NAMALWA (cell line): ENCODE measurements at regions not wholly inside any gene's neighbourhood (a gene's known extent, or its start where the extent isn't known, plus 50 kb on each side); places are given as distances from the start of the nearest gene placed in this dataset.
"Not testable (repeated sequence)": the region's sequence is repeated elsewhere in the genome, so short reads cannot be mapped to it uniquely, and the experiment has no call there.

Source experiments
- DNase-seq: peaks from one replicate; pipeline ENCODE4 v3.0.0-alpha.2; 2015; ENCODE audit warnings: low spot score

DNA sequence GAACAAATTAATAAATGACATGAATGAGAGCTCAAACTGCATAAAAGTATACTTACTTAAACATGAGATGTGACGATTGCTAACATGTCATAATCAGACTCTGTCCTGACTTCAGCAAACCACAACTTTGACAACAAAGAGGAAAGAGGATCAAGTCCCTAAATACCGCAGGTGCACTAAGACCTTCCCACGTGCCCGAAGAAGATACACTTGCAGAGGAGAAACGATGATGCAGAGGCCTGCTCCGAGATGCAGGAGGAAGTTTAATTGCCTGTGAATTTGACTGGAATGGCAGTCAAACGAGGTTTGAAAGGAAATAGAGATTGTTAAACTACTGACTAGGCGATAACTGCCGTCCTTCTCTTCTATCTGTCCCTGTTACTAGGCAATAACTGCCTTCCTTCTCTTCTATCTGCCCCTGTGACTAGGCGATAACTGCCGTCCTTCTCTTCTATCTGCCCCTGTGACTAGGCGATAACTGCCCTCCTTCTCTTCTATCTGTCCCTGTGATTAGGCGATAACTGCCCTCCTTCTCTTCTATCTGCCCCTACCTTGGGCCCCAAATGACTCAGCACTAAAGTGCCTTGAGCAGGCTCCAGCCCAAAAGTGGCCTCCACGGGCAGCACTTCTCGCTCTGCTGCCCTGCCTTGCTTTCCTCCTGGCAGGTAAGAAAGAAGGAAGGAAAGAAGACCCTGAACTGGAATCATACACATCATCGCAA lies 2226.0 kb upstream of the DEFB115 start:
- not testable (repeated sequence) for DNase-seq

- DNase-seq: not testable (repeated sequence)
Measured at GRCh38 chr20:29044239-29044638, 2213.2 kb upstream of the DEFB115 start.

DNA sequence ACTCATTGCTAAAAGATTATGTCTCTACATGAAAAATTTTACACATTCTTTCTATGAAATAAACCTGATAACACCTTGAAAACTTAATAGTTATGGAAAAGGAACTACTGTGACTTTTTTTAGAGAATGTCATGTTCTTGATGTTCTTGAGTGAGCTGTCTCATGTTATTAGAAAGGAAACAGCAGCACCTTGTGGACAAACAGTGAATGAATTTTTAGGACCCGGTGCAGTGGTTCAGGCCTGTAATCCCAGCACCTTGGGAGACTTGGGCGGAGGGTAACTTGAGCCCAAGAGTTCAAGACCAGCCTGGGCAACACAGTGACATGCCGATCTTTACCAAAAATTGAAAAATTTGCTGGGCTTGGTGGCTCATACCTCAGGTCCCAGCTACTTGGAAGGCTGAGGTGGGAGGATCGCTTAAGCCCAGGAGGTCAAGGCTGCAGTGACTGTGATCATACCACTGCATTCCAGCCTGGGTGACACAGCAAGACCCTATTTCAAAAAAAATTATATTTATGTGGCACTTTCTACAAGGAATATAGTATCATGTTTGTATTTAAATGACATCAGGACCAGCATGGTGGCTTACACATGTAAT lies 2207.4 kb upstream of the DEFB115 start:
- DNase-seq: peak; percentile 73

DNA sequence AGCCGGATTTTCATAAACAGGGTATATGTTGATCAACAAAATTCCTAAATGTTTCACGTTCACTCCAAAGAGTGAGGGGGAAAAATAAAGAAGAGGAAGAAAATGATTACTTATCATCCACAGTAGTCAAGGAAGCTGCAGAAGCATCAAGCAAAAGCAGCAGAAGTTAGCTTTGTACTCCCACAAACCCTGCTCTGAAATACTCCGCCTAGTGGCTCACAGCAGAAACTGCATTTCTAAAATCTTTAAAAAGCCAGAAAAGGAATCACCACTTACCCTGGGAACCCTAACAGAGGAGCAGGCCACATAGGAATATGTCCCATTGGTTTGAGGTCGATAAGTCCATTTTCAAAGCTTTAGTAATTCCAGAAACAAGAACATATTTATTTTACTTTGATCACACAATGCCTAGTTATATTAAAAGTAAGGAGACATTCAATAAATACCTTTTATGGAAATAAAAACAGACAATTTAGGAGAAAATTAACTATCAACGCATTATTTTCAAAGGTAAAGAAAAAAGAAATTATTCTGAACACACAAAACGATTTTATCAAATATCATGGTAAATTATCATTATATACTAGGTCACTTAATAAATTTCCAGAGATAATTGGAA lies 2199.5 kb upstream of the DEFB115 start:
- DNase-seq: peak; percentile 49

GRCh38 chr20:29062451-29062850 lies 2195.0 kb upstream of the DEFB115 start:
- not testable (repeated sequence) for DNase-seq

DNA sequence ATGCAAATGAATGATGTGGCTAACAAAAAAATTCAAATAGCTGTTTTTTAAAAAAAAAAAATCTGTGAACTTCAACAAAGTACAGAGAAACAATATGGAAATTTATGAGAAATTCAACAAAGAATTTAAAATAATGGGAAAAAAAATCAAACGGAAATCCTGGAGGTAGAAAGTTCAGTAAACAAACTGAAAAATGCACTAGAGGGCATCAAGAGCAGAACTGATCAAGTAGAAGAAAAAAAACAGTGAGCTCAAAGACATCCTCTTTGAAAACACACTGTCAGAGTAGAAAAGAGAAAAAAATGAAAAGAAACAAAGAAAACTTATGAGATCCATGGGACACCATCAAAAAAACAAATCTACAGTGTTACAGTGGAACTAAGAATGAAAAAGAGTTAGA lies 2191.1 kb upstream of the DEFB115 start:
- DNase-seq: not testable (repeated sequence)

DNA sequence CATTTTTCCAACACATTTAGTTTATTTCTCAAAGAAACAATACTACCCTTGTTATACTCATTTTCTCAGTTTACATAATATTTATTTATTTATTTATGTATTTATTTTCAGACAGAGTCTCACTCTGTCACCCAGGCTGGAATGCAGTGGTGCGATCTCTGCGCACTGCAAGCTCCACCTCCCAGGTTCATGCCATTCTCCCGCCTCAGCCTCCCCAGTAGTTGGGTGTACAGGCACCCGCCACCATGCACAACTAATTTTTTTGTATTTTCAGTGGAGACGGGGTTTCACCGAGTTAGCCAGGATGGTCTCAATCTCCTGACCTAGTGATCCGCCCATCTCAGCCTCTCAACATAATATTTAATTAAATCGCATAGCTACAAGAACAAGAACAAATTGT lies 2183.8 kb upstream of the DEFB115 start:
- not testable (repeated sequence) for DNase-seq

GRCh38 chr20:29079769-29080690 lies 2177.4 kb upstream of the DEFB115 start:
- no peak for DNase-seq

DNA sequence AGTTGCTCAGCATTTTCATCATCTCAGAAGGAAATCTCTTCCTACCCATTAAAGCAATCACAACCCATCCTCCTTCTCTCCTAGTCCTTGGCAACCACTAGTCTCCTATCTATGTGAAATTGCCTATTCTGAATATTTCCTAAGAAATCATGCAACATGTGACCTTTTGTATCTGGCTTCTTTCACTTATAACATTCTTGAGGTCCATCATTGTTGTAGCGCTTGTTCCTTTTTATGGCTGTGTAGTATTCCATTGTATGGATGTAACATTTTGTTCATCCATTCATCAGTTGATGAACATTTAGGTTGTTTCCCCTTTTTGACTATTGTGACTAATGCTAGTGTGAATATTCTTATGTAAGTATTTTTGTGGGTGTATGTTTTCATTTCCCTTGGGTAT lies 2175.8 kb upstream of the DEFB115 start:
- not testable (repeated sequence) for DNase-seq

- DNase-seq: no peak
Measured at GRCh38 chr20:29085625-29086024, 2171.8 kb upstream of the DEFB115 start.

- DNase-seq: not testable (repeated sequence)
Measured at GRCh38 chr20:29086145-29086718, 2171.2 kb upstream of the DEFB115 start.

DNA sequence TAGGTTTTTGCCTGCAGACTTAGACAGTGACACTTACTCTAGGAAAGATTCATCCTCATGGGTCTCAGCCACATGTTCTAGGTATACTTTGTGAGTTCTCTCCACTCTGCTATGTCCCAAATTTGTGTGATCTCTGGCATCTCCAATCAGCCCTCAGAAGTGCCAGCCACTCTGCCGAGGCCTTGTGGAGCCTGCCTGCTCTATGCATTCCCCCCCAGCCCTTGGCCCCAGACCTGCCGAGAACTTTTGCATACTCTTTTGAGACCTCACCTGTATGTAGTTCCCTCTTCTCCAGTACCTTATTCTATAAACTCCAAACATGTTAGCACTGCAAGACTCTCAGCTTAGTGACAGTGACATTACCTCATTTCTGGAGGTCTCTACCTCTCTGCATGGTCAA lies 2170.5 kb upstream of the DEFB115 start:
- DNase-seq: no peak

GRCh38 chr20:29087887-29088286 lies 2169.6 kb upstream of the DEFB115 start:
- not testable (repeated sequence) for DNase-seq

GRCh38 chr20:29088472-29088871 lies 2169.0 kb upstream of the DEFB115 start:
- peak; percentile 42 for DNase-seq

DNA sequence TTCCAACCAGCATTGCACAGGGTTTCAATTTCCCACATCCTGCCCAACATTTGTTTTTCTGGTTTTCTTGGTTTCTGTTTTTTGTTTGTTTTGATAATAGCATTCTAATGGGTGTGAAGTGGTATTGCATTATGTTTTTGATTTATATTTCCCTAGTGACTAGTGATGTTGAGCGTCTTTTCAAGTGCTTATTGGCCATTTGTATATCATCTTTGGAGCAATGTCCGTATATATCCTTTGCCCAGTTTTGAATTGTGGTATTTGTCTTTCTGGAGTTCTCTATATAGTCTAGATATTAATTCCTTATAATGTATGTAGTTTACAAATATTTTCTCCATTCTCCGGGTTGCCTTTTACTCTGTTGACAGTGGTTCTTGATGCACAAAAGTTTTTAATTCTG lies 2168.1 kb upstream of the DEFB115 start:
- not testable (repeated sequence) for DNase-seq

DNA sequence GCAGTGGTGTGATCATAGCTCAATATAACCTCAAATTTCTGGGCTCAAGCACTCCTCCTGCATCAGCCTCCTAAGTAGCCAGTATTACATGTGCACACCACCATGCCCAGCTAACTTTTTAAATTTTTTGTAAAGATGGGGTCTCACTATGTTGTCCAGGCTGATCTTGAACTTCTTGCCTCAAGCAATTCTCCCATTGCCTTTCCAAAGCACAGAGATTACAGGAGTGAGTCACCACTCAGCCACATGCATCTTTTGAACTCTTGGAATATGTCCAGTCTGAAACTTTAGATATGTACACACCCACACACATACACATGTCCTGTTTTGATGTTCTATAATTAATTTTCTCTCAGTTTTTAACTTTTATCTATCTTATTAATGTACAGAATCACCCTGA lies 2163.5 kb upstream of the DEFB115 start:
- DNase-seq: not testable (repeated sequence)

DNA sequence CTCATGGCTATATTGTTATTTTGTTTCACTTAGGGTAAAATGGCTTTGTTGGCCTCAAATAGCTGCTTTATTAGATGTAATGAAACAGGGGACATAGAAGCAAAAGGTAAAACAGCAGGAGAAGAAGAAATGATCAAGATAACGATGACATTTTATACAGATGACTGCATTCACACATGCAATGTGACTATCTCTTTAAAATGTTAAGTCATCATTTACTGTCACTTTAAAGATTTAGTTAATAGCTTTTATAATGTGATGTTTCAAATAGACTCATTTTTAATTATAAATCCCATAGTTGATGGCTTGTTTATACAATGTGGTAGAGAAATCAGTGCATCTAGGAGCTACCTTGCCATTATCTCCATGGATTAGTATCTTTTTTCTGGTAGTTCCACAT lies 2160.8 kb upstream of the DEFB115 start:
- DNase-seq: not testable (repeated sequence)

DNA sequence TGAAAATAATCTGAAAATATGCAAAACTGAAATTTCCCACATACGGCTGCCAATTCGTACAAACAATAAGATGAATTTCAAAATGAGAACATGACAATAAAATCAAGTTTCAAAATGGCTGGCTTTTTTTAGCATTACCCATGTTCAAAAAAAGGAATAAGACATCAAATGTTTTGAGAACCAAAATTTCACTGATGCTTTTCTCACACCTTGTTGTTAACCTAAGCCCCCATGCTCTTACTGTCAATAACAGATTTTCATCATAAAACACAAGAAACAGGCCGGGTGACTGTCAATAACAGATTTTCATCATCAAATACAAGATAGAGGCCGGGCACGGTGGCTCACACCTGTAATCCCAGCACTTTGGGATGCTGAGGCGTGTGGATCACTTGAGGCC lies 2149.6 kb upstream of the DEFB115 start:
- not testable (repeated sequence) for DNase-seq

DNA sequence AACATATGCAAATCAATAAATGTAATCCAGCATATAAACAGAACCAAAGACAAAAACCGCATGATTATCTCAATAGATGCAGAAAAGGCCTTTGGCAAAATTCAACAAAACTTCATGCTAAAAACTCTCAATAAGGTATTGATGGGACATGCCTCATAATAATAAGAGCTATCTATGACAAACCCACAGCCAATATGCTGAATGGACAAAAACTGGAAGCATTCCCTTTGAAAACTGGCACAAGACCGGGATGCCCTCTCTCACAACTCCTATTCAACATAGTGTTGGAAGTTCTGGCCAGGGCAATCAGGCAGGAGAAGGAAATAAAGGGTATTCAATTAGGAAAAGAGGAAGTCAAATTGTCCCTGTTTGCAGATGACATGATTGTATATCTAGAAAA lies 2148.1 kb upstream of the DEFB115 start:
- DNase-seq: not testable (repeated sequence)

DNA sequence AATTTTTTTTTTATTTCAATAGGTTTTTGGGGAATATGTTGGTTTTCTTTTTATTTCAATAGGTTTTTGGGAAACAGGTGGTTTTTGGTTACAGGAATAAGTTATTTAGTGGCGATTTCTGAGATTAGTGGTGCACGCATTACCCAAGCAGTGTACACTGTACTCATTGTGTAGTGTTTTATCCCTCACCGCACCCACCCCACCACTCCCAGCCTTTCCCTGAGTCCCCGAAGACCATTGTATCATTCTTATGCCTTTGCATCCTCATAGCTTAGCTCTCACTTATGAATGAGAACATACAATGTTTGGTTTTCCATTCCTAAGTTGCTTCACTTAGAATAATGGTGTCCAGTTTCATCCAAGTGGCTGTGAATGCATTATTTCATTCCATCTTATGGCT lies 2142.4 kb upstream of the DEFB115 start:
- not testable (repeated sequence) for DNase-seq

DNA sequence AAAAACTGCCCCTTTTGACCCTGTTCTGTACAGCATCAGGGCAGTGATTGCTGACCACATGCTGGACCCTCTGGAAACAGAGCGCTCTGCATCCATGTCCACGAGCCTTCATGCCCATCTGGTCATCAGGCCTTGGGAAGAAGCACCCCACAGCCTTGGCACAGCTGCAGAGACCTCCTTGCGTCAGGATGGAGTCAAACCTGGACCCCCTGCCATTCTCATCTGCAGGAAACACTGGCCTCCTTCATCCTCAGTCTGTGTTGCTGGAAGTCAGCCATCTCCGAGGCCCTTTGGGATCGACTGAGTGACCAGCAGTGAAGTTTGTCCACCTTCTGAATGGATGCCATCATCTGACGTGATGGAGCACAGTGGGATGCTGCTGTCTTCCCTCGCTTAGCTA lies 2138.3 kb upstream of the DEFB115 start:
- DNase-seq: no peak

GRCh38 chr20:29119684-29120083 lies 2137.8 kb upstream of the DEFB115 start:
- DNase-seq: not testable (repeated sequence)
